IPS-15b (cell line): ENCODE measurements at regions not wholly inside any gene's neighbourhood (a gene's known extent, or its start where the extent isn't known, plus 50 kb on each side); places are given as distances from the start of the nearest gene placed in this dataset.
"Not testable (repeated sequence)": the region's sequence is repeated elsewhere in the genome, so short reads cannot be mapped to it uniquely, and the experiment has no call there.

Experiments
- H3K27me3 ChIP-seq: one replicate; pipeline ENCODE4 v1.6.1; 2013; ENCODE audit warnings: low read length; ENCODE audit not compliant: control insufficient read depth, insufficient read depth
- H3K36me3 ChIP-seq: one replicate; pipeline ENCODE4 v1.6.1; 2013; ENCODE audit warnings: low read length; ENCODE audit not compliant: control insufficient read depth, insufficient read depth
- H3K4me1 ChIP-seq: one replicate; pipeline ENCODE4 v1.6.1; 2013; ENCODE audit warnings: mild to moderate bottlenecking, low read length; ENCODE audit not compliant: control insufficient read depth, insufficient read depth
- H3K4me3 ChIP-seq: one replicate; pipeline ENCODE4 v1.5.1; 2013; ENCODE audit warnings: low read depth, low read length
- H3K9ac ChIP-seq: one replicate; pipeline ENCODE4 v1.6.1; 2013; ENCODE audit warnings: low read depth, mild to moderate bottlenecking, low read length
- H3K9me3 ChIP-seq: one replicate; pipeline ENCODE4 v1.6.1; 2013; ENCODE audit warnings: mild to moderate bottlenecking, low read length; ENCODE audit not compliant: control insufficient read depth, insufficient read depth

GRCh38 chr11:82045748-82046457 lies 687.8 kb downstream of the FAM181B start:
- Histone ChIP-seq H3K9me3 (no peaks in the 10 kb centered on the region), H3K36me3 (no peaks in the 10 kb centered on the region), H3K4me1 (no peaks in the 10 kb centered on the region), H3K27me3 (no peaks in the 10 kb centered on the region), H3K9ac (no peak overlapping the region), H3K4me3 (no peak overlapping the region)

- Histone ChIP-seq H3K4me1 (no peaks in the 10 kb centered on the region), H3K36me3 (no peaks in the 10 kb centered on the region), H3K9me3 (no peaks in the 10 kb centered on the region), H3K9ac (no peak overlapping the region), H3K27me3 (no peaks in the 10 kb centered on the region), H3K4me3 (no peak overlapping the region)
These were observed 690.3 kb downstream of the FAM181B start for GRCh38 chr11:82043316-82043715.

- H3K4me3 ChIP-seq = no peak overlapping the region
- no peaks in the 10 kb centered on the region for H3K4me1 ChIP-seq
- H3K27me3 ChIP-seq = no peaks in the 10 kb centered on the region
- H3K9me3 ChIP-seq = no peaks in the 10 kb centered on the region
- no peak overlapping the region for H3K9ac ChIP-seq
- H3K36me3 ChIP-seq = no peaks in the 10 kb centered on the region
These were observed 691.9 kb downstream of the FAM181B start for GRCh38 chr11:82041764-82042163.

- H3K27me3 ChIP-seq = no peaks in the 10 kb centered on the region
- H3K4me1 ChIP-seq = no peaks in the 10 kb centered on the region
- no peaks in the 10 kb centered on the region for H3K9me3 ChIP-seq
These were observed 695.5 kb downstream of the FAM181B start for GRCh38 chr11:82038154-82038553.

GRCh38 chr11:82034527-82034926 lies 699.1 kb downstream of the FAM181B start:
- Histone ChIP-seq H3K4me3 (no peak overlapping the region), H3K9ac (no peak overlapping the region), H3K27me3 (no peaks in the 10 kb centered on the region), H3K9me3 (no peaks in the 10 kb centered on the region), H3K4me1 (no peaks in the 10 kb centered on the region), H3K36me3 (no peaks in the 10 kb centered on the region)

More at GRCh38 chr11:82038154-82038553, 695.5 kb downstream of the FAM181B start:
- H3K36me3 ChIP-seq = no peaks in the 10 kb centered on the region
- no peak overlapping the region for H3K4me3 ChIP-seq
- no peak overlapping the region for H3K9ac ChIP-seq

- H3K36me3 ChIP-seq, H3K27me3 ChIP-seq, H3K4me1 ChIP-seq, H3K4me3 ChIP-seq, H3K9ac ChIP-seq, H3K9me3 ChIP-seq: not testable (repeated sequence)
These were observed 706.3 kb downstream of the FAM181B start for GRCh38 chr11:82027335-82027734.

- Histone ChIP-seq H3K36me3 (no peaks in the 10 kb centered on the region), H3K4me3 (no peak overlapping the region), H3K4me1 (no peaks in the 10 kb centered on the region), H3K27me3 (no peaks in the 10 kb centered on the region), H3K9ac (no peak overlapping the region), H3K9me3 (no peaks in the 10 kb centered on the region)
These were observed 708.9 kb downstream of the FAM181B start for GRCh38 chr11:82024760-82025159.

- Histone ChIP-seq H3K4me3 (no peak overlapping the region), H3K36me3 (no peaks in the 10 kb centered on the region), H3K4me1 (no peaks in the 10 kb centered on the region), H3K27me3 (no peaks in the 10 kb centered on the region), H3K9ac (no peak overlapping the region), H3K9me3 (no peaks in the 10 kb centered on the region)
These were observed 721.4 kb downstream of the FAM181B start for GRCh38 chr11:82012276-82012675.

- Histone ChIP-seq H3K4me3 (no peak overlapping the region), H3K36me3 (no peaks in the 10 kb centered on the region), H3K9ac (no peak overlapping the region), H3K9me3 (no peaks in the 10 kb centered on the region), H3K4me1 (no peaks in the 10 kb centered on the region), H3K27me3 (no peaks in the 10 kb centered on the region)
These were observed 724.5 kb downstream of the FAM181B start for GRCh38 chr11:82009133-82009532.

GRCh38 chr11:82007521-82007920 lies 726.1 kb downstream of the FAM181B start:
- H3K9ac ChIP-seq = no peak overlapping the region
- no peaks in the 10 kb centered on the region for H3K4me1 ChIP-seq
- H3K36me3 ChIP-seq = no peaks in the 10 kb centered on the region
- H3K27me3 ChIP-seq = no peaks in the 10 kb centered on the region
- H3K4me3 ChIP-seq = no peak overlapping the region
- no peaks in the 10 kb centered on the region for H3K9me3 ChIP-seq

- Histone ChIP-seq H3K36me3 (no peaks in the 10 kb centered on the region), H3K9me3 (no peaks in the 10 kb centered on the region), H3K27me3 (no peaks in the 10 kb centered on the region), H3K4me1 (no peaks in the 10 kb centered on the region), H3K9ac (no peak overlapping the region), H3K4me3 (no peak overlapping the region)
These were observed 729.0 kb downstream of the FAM181B start for GRCh38 chr11:82004537-82005213.
